ENCODE measurements at regions not wholly inside any gene's neighbourhood (a gene's known extent, or its start where the extent isn't known, plus 50 kb on each side); places are given as distances from the start of the nearest gene placed in this dataset.

DNA sequence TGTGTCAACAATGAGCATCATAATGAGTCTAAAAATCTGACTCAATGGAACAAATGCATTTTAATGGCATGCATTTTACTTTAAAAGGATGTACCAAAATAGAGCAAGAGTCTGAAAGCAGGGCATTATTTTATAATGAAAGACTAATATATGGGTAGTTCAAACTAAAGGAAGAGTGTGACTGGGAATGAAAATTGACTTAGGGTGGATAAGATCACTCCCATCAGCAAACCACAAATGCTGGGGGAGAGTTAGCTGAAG is 114.7 kb downstream of the SOX4 start:
- no peaks in the 10 kb centered on the region for H3K9me3 ChIP-seq (ENCODE audit: control insufficient read depth in 4 of 4, low read length in 3 of 4)
- H3K9ac ChIP-seq (ENCODE audit: low read depth in 1 of 2, low read length in 2 of 2), result no peak overlapping the region
- no peaks in the 10 kb centered on the region for H3K36me3 ChIP-seq (ENCODE audit: control insufficient read depth in 4 of 4, insufficient read depth in 3 of 4, low read depth in 1 of 4, low read length in 3 of 4)
- H3K27me3 ChIP-seq (ENCODE audit: control insufficient read depth in 4 of 4, insufficient read depth in 4 of 4, low read length in 3 of 4), result no peaks in the 10 kb centered on the region
- H3K4me1 ChIP-seq (ENCODE audit: control insufficient read depth in 4 of 4, insufficient read depth in 4 of 4, low read length in 3 of 4), result no peaks in the 10 kb centered on the region
- TF ChIP-seq JUND (IDR thresholded peaks at IDR 0.05) (no peak), FOXA1 (IDR thresholded peaks at IDR 0.05) (no peak), HNF4G (IDR thresholded peaks at IDR 0.05) (no peak), NR2F2 (IDR thresholded peaks at IDR 0.05) (no peak), HNF4A (conservative IDR thresholded peaks at IDR 0.05) (no peak), FOXA2 (IDR thresholded peaks at IDR 0.05) (no peak), RXRA (IDR thresholded peaks at IDR 0.05) (no peak), GABPA (IDR thresholded peaks at IDR 0.05 in 1 of 2, conservative IDR thresholded peaks at IDR 0.05 in 1 of 2) (no peak), EGR1 (IDR thresholded peaks at IDR 0.05; ENCODE audit: low read depth in 2 of 2) (no peak), TAF1 (conservative IDR thresholded peaks at IDR 0.05) (no peak), YY1 (IDR thresholded peaks at IDR 0.05) (no peak), SP1 (IDR thresholded peaks at IDR 0.05) (no peak), RAD21 (IDR thresholded peaks at IDR 0.05) (no peak)
- TF ChIP-seq, protein P1, sequence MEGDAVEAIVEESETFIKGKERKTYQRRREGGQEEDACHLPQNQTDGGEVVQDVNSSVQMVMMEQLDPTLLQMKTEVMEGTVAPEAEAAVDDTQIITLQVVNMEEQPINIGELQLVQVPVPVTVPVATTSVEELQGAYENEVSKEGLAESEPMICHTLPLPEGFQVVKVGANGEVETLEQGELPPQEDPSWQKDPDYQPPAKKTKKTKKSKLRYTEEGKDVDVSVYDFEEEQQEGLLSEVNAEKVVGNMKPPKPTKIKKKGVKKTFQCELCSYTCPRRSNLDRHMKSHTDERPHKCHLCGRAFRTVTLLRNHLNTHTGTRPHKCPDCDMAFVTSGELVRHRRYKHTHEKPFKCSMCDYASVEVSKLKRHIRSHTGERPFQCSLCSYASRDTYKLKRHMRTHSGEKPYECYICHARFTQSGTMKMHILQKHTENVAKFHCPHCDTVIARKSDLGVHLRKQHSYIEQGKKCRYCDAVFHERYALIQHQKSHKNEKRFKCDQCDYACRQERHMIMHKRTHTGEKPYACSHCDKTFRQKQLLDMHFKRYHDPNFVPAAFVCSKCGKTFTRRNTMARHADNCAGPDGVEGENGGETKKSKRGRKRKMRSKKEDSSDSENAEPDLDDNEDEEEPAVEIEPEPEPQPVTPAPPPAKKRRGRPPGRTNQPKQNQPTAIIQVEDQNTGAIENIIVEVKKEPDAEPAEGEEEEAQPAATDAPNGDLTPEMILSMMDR (IDR thresholded peaks at IDR 0.05; ENCODE audit: low read depth, low read length, missing input control), result no peak
- TF ChIP-seq, protein P2, sequence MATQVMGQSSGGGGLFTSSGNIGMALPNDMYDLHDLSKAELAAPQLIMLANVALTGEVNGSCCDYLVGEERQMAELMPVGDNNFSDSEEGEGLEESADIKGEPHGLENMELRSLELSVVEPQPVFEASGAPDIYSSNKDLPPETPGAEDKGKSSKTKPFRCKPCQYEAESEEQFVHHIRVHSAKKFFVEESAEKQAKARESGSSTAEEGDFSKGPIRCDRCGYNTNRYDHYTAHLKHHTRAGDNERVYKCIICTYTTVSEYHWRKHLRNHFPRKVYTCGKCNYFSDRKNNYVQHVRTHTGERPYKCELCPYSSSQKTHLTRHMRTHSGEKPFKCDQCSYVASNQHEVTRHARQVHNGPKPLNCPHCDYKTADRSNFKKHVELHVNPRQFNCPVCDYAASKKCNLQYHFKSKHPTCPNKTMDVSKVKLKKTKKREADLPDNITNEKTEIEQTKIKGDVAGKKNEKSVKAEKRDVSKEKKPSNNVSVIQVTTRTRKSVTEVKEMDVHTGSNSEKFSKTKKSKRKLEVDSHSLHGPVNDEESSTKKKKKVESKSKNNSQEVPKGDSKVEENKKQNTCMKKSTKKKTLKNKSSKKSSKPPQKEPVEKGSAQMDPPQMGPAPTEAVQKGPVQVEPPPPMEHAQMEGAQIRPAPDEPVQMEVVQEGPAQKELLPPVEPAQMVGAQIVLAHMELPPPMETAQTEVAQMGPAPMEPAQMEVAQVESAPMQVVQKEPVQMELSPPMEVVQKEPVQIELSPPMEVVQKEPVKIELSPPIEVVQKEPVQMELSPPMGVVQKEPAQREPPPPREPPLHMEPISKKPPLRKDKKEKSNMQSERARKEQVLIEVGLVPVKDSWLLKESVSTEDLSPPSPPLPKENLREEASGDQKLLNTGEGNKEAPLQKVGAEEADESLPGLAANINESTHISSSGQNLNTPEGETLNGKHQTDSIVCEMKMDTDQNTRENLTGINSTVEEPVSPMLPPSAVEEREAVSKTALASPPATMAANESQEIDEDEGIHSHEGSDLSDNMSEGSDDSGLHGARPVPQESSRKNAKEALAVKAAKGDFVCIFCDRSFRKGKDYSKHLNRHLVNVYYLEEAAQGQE (IDR thresholded peaks at IDR 0.05), result no peak
- TF ChIP-seq, protein P3, sequence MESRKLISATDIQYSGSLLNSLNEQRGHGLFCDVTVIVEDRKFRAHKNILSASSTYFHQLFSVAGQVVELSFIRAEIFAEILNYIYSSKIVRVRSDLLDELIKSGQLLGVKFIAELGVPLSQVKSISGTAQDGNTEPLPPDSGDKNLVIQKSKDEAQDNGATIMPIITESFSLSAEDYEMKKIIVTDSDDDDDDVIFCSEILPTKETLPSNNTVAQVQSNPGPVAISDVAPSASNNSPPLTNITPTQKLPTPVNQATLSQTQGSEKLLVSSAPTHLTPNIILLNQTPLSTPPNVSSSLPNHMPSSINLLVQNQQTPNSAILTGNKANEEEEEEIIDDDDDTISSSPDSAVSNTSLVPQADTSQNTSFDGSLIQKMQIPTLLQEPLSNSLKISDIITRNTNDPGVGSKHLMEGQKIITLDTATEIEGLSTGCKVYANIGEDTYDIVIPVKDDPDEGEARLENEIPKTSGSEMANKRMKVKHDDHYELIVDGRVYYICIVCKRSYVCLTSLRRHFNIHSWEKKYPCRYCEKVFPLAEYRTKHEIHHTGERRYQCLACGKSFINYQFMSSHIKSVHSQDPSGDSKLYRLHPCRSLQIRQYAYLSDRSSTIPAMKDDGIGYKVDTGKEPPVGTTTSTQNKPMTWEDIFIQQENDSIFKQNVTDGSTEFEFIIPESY (IDR thresholded peaks at IDR 0.05), result no peak
- TF ChIP-seq, protein P4, sequence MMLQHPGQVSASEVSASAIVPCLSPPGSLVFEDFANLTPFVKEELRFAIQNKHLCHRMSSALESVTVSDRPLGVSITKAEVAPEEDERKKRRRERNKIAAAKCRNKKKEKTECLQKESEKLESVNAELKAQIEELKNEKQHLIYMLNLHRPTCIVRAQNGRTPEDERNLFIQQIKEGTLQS (IDR thresholded peaks at IDR 0.05), result no peak
- TF ChIP-seq, protein P5, sequence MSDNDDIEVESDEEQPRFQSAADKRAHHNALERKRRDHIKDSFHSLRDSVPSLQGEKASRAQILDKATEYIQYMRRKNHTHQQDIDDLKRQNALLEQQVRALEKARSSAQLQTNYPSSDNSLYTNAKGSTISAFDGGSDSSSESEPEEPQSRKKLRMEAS (IDR thresholded peaks at IDR 0.05), result no peak
- no peak overlapping the region for H3K4me3 ChIP-seq (ENCODE audit: low read depth in 1 of 3, low read length in 3 of 3)
- H3K27ac ChIP-seq (ENCODE audit: low read depth in 1 of 2, low read length in 2 of 2), result no peak overlapping the region
- no peak for DNase-seq (ENCODE audit: low spot score)

DNA sequence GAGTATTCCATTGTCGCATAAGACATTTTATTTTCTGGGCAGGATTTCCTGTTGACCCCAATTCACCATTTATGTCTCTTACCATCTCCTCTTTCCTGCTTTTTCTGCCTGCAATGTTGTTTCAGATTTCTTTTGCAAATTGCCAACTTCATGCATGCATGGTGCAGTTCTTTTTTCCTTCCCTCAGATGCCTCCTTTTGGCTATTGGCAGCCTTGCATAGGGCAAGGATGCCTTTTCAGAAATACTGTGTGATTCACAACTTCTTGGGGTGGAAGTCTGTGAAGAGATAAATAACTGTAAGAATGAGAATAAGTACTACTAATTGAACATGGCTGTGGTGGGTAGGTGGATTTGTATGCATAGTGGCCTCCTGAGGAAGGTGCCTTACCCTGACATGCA is 116.7 kb downstream of the SOX4 start:
- Histone ChIP-seq H3K9ac (ENCODE audit: low read depth in 1 of 2, low read length in 2 of 2) (no peak overlapping the region), H3K9me3 (ENCODE audit: control insufficient read depth in 4 of 4, low read length in 3 of 4) (no peaks in the 10 kb centered on the region), H3K27me3 (ENCODE audit: control insufficient read depth in 4 of 4, insufficient read depth in 4 of 4, low read length in 3 of 4) (no peaks in the 10 kb centered on the region), H3K27ac (ENCODE audit: low read depth in 1 of 2, low read length in 2 of 2) (no peak overlapping the region), H3K4me1 (ENCODE audit: control insufficient read depth in 4 of 4, insufficient read depth in 4 of 4, low read length in 3 of 4) (no peaks in the 10 kb centered on the region), H3K4me3 (ENCODE audit: low read depth in 1 of 3, low read length in 3 of 3) (no peak overlapping the region), H3K36me3 (ENCODE audit: control insufficient read depth in 4 of 4, insufficient read depth in 3 of 4, low read depth in 1 of 4, low read length in 3 of 4) (no peaks in the 10 kb centered on the region)
- no peak for DNase-seq (ENCODE audit: low spot score)
- 77% methylated on average over 1 of the region's 1 CpG for WGBS
- no peak for TF ChIP-seq HNF4G (IDR thresholded peaks at IDR 0.05)
- TF ChIP-seq, protein P5 (IDR thresholded peaks at IDR 0.05), result no peak
- TF ChIP-seq, protein P2 (IDR thresholded peaks at IDR 0.05), result no peak
- TF ChIP-seq, protein P1 (IDR thresholded peaks at IDR 0.05; ENCODE audit: low read depth, low read length, missing input control), result no peak
- no peak for TF ChIP-seq NR2F2 (IDR thresholded peaks at IDR 0.05)
- TF ChIP-seq FOXA2 (IDR thresholded peaks at IDR 0.05), result no peak
- TF ChIP-seq, protein P4 (IDR thresholded peaks at IDR 0.05), result no peak
- no peak for TF ChIP-seq GABPA (IDR thresholded peaks at IDR 0.05 in 1 of 2, conservative IDR thresholded peaks at IDR 0.05 in 1 of 2)
- no peak for TF ChIP-seq YY1 (IDR thresholded peaks at IDR 0.05)
- no peak for TF ChIP-seq TAF1 (conservative IDR thresholded peaks at IDR 0.05)
- no peak for TF ChIP-seq HNF4A (conservative IDR thresholded peaks at IDR 0.05)
